Esophagus squamous epithelium (tissue), 5 donors: ENCODE measurements at regions not wholly inside any gene's neighbourhood (a gene's known extent, or its start where the extent isn't known, plus 50 kb on each side); places are given as distances from the start of the nearest gene placed in this dataset.
A peak's percentile ranks its signal among the peaks of the same experiment; 100 is the strongest.

Source experiments
- DNase-seq: peaks from one replicate; lab custom pipeline; 2025; lab: John Stamatoyannopoulos, UW
- H3K27ac ChIP-seq, 4 donors: fragments of 200-600 bp; sonication (generic); one replicate each; pipeline ENCODE4 v1.5.1; 2016 to 2019; ENCODE audit warnings: mild to moderate bottlenecking in 1 of 4
- H3K27me3 ChIP-seq, 4 donors: fragments of 200-600 bp; sonication (generic); 1 replicate in 3 of 4; 2 replicates in 1 of 4; pipeline versions ENCODE4 v1.5.1 to v1.6.0; 2017 to 2021; ENCODE audit warnings: antibody characterized with exemption in 1 of 4
- H3K36me3 ChIP-seq, 3 donors: fragments of 200-600 bp; sonication (generic); one replicate each; pipeline ENCODE4 v1.5.1; 2016 to 2019
- H3K4me1 ChIP-seq, 3 donors: fragments of 200-600 bp; sonication (generic); one replicate each; pipeline ENCODE4 v1.5.1; 2017 to 2019
- H3K4me3 ChIP-seq, 4 donors: fragments of 200-600 bp; sonication (generic); 1 replicate in 3 of 4; 2 replicates in 1 of 4; pipeline ENCODE4 v1.5.1; 2016 to 2019; ENCODE audit warnings: mild to moderate bottlenecking in 2 of 4, moderate library complexity in 1 of 4
- H3K9me3 ChIP-seq, 3 donors: fragments of 200-600 bp; sonication (generic); one replicate each; pipeline ENCODE4 v1.5.1; 2016 to 2019
- POLR2A ChIP-seq, 4 donors: fragments of 450-650 bp; IDR thresholded peaks; one replicate each; pipeline ENCODE4 v1.6.1; 2017; ENCODE audit warnings: antibody characterized with exemption in 4 of 4, mild to moderate bottlenecking in 4 of 4, moderate library complexity in 3 of 4
- WGBS, 2 donors: methylation state at CpG; one replicate each; pipeline ENCODE4 v1.1.5; 2018; 5-methylcytosine and 5-hydroxymethylcytosine counted together
- intact Hi-C: fragments of 100-400 bp; cut with DNase I; formaldehyde crosslinking; loops from one replicate; pipeline ENCODE4 v1.15.0; 2022
- TF ChIP-seq, protein P1 (sequence below), 6 experiments: fragments of 450-650 bp in 4 of 6; fragments of 200-600 bp in 2 of 6; sonication (generic) in 2 of 6; IDR thresholded peaks; one replicate each; pipeline ENCODE4 v1.5.1; 2016 to 2019; ENCODE audit warnings: antibody characterized with exemption in 6 of 6, mild to moderate bottlenecking in 4 of 6, moderate library complexity in 4 of 6
- donor health status: DM: yes; HTN: yes; CAD: no.

DNA sequence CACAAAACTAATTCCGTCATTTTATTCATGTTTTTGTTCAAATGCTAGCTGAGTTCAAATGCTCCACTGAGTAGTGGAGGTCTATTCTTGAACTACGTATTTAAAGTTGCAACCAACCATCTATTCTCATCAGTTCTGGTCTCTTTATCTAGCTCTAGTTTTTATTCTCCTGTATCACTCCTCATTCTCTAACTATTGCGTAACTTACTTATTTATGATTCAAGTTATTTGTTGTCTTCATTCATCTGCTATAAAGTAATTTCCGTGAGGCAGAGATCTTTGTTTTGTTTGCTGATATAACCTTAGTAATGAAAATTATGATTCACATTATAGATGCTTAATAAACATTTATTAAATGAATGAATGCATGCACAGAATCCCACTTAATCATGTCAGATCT lies 221.6 kb upstream of the ASCC3 start:
- intact Hi-C loops = no loop called here
- TF ChIP-seq POLR2A (IDR thresholded peaks at IDR 0.05) = no peak
- TF ChIP-seq, protein P1, sequence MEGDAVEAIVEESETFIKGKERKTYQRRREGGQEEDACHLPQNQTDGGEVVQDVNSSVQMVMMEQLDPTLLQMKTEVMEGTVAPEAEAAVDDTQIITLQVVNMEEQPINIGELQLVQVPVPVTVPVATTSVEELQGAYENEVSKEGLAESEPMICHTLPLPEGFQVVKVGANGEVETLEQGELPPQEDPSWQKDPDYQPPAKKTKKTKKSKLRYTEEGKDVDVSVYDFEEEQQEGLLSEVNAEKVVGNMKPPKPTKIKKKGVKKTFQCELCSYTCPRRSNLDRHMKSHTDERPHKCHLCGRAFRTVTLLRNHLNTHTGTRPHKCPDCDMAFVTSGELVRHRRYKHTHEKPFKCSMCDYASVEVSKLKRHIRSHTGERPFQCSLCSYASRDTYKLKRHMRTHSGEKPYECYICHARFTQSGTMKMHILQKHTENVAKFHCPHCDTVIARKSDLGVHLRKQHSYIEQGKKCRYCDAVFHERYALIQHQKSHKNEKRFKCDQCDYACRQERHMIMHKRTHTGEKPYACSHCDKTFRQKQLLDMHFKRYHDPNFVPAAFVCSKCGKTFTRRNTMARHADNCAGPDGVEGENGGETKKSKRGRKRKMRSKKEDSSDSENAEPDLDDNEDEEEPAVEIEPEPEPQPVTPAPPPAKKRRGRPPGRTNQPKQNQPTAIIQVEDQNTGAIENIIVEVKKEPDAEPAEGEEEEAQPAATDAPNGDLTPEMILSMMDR (IDR thresholded peaks at IDR 0.05) = no peak
- no peaks in the 10 kb centered on the region for H3K27me3 ChIP-seq
- H3K27ac ChIP-seq = no peak overlapping the region
- 50 to 65% methylated on average over 4 of the region's 4 CpGs for WGBS, 2 donors
- H3K36me3 ChIP-seq = no peaks in the 10 kb centered on the region
- DNase-seq = no peak
- no peak overlapping the region for H3K4me3 ChIP-seq
- H3K4me1 ChIP-seq = no peaks in the 10 kb centered on the region
- H3K9me3 ChIP-seq = no peaks in the 10 kb centered on the region

DNA sequence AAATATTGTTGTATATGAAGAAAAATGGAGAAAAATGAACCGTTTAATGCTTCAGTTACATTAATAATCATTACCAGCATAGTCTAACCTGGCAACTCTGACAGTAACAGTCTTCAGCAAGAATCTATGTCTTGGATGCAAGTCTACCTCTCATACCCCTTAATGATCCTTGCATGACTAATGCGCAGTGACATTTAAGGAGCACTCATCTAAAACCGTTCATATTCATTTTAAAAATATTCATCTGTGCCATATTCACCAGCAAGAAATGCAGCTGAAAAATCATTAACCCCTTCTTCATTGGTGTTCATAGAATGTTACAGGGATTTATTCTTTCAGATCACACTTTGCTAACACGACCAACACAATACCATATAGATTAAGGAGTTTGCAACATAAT lies 227.2 kb upstream of the ASCC3 start:
- no peaks in the 10 kb centered on the region for H3K9me3 ChIP-seq
- H3K4me3 ChIP-seq = no peak overlapping the region
- intact Hi-C loops = no loop called here
- H3K4me1 ChIP-seq = no peaks in the 10 kb centered on the region
- DNase-seq = no peak
- no peak overlapping the region for H3K27ac ChIP-seq
- H3K36me3 ChIP-seq = no peaks in the 10 kb centered on the region
- WGBS, 2 donors = 57 to 61% methylated on average over 4 of the region's 4 CpGs
- no peaks in the 10 kb centered on the region for H3K27me3 ChIP-seq
- TF ChIP-seq, protein P1 (IDR thresholded peaks at IDR 0.05) = no peak
- TF ChIP-seq POLR2A (IDR thresholded peaks at IDR 0.05) = no peak

DNA sequence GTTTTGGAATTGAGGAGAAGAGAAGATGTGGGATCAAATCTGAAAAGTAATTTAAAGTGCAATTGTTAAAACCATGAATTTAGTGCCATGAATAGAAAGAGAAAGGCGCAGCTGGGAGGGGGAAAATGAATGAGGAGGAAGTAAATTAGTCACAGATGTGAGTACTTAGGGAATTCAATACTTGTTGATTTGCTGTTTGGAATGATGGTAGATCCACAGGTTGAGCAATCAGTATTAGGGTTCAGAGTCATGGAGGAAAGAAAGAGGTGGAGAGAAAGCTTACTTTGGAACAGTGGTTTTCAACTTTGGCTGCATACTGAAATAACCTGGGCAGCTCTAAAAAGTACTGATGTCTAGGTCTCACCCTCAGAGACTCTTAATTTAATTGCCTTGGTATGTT lies 229.7 kb upstream of the ASCC3 start:
- intact Hi-C loops = no loop called here
- no peak overlapping the region for H3K4me3 ChIP-seq
- DNase-seq = no peak

DNA sequence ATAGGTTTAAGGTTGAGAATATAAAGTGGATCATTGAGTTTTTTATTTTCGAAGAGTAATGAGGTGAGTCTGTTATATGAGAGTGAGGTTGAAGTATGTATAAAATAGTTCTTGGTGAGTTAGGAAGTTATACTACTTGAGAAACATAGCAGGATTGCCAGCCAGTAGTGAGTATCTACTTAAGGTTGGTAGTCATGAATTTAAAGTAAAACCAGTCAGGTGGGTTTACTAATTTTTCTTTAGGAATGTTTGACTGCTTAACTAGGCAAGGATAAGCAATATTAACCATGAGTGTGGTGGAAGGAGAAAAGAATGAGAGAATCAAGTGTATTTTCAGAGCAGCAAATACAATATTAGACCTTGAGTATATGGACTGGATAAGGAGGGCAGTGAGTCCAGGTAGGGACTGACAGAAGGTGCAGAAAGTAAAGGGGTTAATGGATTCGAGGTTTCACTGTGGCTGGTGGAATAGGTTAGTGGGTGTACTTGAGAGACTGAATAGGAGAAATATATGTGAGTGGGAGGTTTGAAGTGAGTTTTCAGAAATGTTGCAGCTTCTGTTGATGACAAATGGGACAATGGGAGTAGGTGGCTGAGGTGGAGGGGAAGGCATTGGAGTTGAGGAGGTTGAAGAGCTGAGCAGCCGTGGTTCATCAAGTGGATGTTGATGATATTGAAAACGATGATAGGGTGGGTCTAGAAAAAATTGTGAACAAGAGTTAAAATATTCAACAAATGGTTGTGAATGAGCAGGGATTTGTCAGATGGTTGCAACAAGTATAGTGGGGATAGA lies 232.5 kb upstream of the ASCC3 start:
- H3K9me3 ChIP-seq = no peaks in the 10 kb centered on the region
- no peaks in the 10 kb centered on the region for H3K4me1 ChIP-seq
- H3K4me3 ChIP-seq = no peak overlapping the region
- no peaks in the 10 kb centered on the region for H3K27me3 ChIP-seq
- H3K36me3 ChIP-seq = no peaks in the 10 kb centered on the region
- no peak for TF ChIP-seq POLR2A (IDR thresholded peaks at IDR 0.05)
- TF ChIP-seq, protein P1 (IDR thresholded peaks at IDR 0.05) = no peak
- intact Hi-C loops = no loop called here
- no peak overlapping the region for H3K27ac ChIP-seq
- WGBS, 2 donors = 72 to 76% methylated on average over 4 of the region's 4 CpGs
- no peak for DNase-seq

More for the DNA sequence above, 229.7 kb upstream of the ASCC3 start:
- no peaks in the 10 kb centered on the region for H3K9me3 ChIP-seq
- no peak overlapping the region for H3K27ac ChIP-seq
- H3K36me3 ChIP-seq = no peaks in the 10 kb centered on the region
- WGBS, 2 donors = 59 to 67% methylated on average over 1 of the region's 1 CpG
- TF ChIP-seq, protein P1 (IDR thresholded peaks at IDR 0.05) = no peak
- no peak for TF ChIP-seq POLR2A (IDR thresholded peaks at IDR 0.05)
- H3K4me1 ChIP-seq = no peaks in the 10 kb centered on the region
- no peaks in the 10 kb centered on the region for H3K27me3 ChIP-seq

DNA sequence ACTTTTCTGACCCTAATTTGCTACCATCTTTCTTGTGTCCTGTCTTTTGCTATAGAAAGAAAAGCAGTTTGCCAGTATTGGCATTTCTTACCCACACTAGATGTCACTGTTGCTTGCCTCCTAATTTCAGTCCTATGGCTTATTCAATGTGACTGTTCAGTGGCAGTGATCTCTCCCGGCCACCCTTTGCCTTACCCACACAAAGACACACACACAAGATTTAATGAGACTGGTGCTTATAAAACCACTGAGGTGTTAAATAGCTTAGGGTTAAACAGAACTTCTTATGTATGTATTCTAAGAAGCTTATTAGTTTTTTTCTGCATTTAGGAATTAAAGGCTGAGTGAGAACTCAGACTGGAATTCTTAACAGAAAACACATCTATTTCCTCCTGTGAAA lies 233.6 kb upstream of the ASCC3 start:
- no peaks in the 10 kb centered on the region for H3K27me3 ChIP-seq
- no peaks in the 10 kb centered on the region for H3K36me3 ChIP-seq
- no peak for DNase-seq
- H3K4me1 ChIP-seq = no peaks in the 10 kb centered on the region
- intact Hi-C loops = no loop called here
- H3K4me3 ChIP-seq = no peak overlapping the region
- H3K9me3 ChIP-seq = no peaks in the 10 kb centered on the region
- no peak for TF ChIP-seq POLR2A (IDR thresholded peaks at IDR 0.05)
- TF ChIP-seq, protein P1 (IDR thresholded peaks at IDR 0.05) = peak in 3 of 6 experiments; percentile 26 to 55 (median 31)
- H3K27ac ChIP-seq = no peak overlapping the region
- 6 to 22% methylated on average over 1 of the region's 1 CpG for WGBS, 2 donors
